MM.1S (cell line): ENCODE measurements at regions not wholly inside any gene's neighbourhood (a gene's known extent, or its start where the extent isn't known, plus 50 kb on each side); places are given as distances from the start of the nearest gene placed in this dataset.

Experiments
- CTCF ChIP-seq: fragments of 300-600 bp; sonication (generic); IDR thresholded peaks from 2 replicates; pipeline ENCODE4 v1.5.1; 2016; ENCODE audit warnings: antibody characterized with exemption, low read length, mixed read lengths
- EZH2 ChIP-seq: fragments of 300-600 bp; sonication (generic); optimal IDR thresholded peaks from 2 replicates; pipeline ENCODE3; 2017; ENCODE audit warnings: low read depth, mild to moderate bottlenecking, antibody characterized with exemption, low read length, mixed read lengths

GRCh38 chr13:106407338-106407737 is 128.1 kb downstream of the EFNB2 start:
- no peak for TF ChIP-seq CTCF
- no peak for TF ChIP-seq EZH2
